Neural cell (in vitro differentiated cells): ENCODE measurements at regions not wholly inside any gene's neighbourhood (a gene's known extent, or its start where the extent isn't known, plus 50 kb on each side); places are given as distances from the start of the nearest gene placed in this dataset.

ENCODE experiments used
- POLR2AphosphoS5 ChIP-seq: IDR thresholded peaks from 2 replicates; pipeline ENCODE4 v1.6.1; 2012
- TF ChIP-seq, protein P1 (sequence below): IDR thresholded peaks from 2 replicates; pipeline ENCODE4 v1.6.1; 2012; ENCODE audit warnings: borderline replicate concordance
- TF ChIP-seq, protein P2 (sequence below): fragments of 450-650 bp; IDR thresholded peaks from 2 replicates; pipeline ENCODE4 v1.5.1; 2014; ENCODE audit warnings: antibody characterized with exemption, mild to moderate bottlenecking, moderate library complexity; ENCODE audit not compliant: poor library complexity, severe bottlenecking

DNA sequence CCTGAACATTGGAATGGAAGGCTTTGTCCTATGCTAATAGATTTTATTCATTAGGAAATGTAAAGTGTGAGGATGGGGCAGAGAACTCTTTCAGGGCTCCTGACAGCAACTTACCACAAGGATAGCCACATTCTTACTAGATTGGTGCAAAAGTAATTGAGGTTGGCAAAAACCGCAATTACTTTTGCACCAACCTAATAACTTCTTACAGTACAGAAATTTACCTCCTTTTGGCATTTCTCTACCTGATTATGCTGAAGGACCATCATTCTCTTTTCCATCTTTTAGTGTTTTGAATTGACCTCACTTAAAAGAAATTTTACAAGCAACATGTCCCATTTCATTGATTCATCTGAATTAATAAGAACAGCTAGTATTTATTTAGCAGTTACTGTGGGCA is 109.2 kb upstream of the AP1S2 start:
- TF ChIP-seq, protein P1, sequence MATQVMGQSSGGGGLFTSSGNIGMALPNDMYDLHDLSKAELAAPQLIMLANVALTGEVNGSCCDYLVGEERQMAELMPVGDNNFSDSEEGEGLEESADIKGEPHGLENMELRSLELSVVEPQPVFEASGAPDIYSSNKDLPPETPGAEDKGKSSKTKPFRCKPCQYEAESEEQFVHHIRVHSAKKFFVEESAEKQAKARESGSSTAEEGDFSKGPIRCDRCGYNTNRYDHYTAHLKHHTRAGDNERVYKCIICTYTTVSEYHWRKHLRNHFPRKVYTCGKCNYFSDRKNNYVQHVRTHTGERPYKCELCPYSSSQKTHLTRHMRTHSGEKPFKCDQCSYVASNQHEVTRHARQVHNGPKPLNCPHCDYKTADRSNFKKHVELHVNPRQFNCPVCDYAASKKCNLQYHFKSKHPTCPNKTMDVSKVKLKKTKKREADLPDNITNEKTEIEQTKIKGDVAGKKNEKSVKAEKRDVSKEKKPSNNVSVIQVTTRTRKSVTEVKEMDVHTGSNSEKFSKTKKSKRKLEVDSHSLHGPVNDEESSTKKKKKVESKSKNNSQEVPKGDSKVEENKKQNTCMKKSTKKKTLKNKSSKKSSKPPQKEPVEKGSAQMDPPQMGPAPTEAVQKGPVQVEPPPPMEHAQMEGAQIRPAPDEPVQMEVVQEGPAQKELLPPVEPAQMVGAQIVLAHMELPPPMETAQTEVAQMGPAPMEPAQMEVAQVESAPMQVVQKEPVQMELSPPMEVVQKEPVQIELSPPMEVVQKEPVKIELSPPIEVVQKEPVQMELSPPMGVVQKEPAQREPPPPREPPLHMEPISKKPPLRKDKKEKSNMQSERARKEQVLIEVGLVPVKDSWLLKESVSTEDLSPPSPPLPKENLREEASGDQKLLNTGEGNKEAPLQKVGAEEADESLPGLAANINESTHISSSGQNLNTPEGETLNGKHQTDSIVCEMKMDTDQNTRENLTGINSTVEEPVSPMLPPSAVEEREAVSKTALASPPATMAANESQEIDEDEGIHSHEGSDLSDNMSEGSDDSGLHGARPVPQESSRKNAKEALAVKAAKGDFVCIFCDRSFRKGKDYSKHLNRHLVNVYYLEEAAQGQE = no peak
- TF ChIP-seq POLR2AphosphoS5 = no peak
- TF ChIP-seq, protein P2, sequence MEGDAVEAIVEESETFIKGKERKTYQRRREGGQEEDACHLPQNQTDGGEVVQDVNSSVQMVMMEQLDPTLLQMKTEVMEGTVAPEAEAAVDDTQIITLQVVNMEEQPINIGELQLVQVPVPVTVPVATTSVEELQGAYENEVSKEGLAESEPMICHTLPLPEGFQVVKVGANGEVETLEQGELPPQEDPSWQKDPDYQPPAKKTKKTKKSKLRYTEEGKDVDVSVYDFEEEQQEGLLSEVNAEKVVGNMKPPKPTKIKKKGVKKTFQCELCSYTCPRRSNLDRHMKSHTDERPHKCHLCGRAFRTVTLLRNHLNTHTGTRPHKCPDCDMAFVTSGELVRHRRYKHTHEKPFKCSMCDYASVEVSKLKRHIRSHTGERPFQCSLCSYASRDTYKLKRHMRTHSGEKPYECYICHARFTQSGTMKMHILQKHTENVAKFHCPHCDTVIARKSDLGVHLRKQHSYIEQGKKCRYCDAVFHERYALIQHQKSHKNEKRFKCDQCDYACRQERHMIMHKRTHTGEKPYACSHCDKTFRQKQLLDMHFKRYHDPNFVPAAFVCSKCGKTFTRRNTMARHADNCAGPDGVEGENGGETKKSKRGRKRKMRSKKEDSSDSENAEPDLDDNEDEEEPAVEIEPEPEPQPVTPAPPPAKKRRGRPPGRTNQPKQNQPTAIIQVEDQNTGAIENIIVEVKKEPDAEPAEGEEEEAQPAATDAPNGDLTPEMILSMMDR = no peak
